ENCODE measurements at regions not wholly inside any gene's neighbourhood (a gene's known extent, or its start where the extent isn't known, plus 50 kb on each side); places are given as distances from the start of the nearest gene placed in this dataset.

DNA sequence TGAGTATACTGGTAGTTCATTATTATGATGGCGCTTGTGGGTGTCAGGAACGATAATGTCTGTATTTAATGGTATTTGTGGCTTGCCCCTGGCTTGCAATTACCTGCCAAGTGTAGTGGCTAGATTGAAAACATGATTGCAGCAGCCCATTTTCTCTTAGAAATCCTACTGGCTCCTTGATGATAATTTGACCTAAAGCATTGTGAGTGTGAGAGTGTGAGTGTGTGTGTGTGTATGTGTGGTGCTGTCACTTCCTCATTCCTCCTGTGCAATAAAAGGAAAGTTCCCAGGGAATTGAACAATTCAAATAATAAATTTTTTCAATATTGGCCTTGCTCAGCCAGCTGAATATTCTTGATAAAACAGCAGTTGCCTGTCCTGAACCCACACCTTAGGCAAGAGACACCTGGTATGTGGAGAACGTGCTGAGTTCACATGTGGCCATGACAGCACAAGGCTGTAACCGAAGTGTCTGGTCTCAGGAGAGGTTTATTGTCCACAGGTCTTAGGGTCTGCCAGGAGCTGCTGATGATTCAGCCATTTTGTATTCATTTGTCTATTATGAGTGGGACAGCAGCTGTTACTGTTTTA lies 193.3 kb downstream of the CD47 start:
- peak; percentile 52 for DNase-seq

DNA sequence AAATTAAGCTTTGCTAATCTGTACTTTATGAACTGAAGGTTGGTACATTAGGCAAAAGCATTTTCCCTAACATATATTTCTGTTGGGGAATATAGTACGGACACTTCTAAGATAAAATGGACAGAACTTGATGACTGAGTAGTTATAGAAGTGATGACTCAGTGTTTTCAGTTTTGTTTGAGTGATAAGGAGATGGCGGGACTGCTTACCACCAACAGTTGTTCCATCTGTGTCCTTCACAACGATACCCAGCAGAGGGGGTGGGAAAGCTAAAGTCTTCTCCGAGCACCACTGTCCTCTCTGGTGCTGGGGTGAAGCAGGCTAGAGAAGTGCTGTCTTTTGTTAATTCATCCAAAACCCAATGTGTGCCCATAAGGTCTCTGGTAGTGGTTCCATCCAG lies 195.8 kb downstream of the CD47 start:
- no peak for DNase-seq

DNA sequence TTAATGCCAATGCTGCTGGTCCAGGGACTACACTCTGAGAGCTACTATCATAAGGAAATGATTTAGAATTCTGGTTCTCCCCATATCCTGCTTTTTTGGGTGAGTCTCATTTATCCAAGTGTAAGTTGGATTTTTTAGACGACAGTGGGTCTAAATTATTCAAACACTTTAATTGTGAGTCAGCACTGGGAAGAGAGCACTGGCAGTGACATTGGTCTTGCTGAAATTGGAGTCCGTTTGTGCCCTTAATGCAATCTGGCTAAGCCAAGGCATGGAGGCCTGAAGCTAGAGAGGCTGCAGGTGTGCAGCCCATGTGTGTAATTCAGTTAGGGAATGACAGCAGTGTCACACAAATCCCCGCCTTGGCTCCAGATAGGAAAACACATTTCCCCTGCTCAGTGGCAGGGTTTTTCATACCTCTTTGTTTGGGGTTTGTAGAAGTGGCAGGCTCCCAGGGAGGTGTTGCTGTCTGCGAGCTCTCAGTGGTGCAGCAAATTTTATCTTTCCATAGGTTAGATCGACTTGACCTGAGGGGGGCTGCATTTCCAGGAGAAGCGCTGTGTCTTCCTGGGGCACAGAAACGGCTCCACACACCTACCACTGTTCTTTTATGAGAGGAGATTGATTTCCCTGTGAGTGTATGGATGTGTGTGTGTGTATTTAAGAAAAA lies 197.7 kb downstream of the CD47 start:
- peak; percentile 35 for DNase-seq

DNA sequence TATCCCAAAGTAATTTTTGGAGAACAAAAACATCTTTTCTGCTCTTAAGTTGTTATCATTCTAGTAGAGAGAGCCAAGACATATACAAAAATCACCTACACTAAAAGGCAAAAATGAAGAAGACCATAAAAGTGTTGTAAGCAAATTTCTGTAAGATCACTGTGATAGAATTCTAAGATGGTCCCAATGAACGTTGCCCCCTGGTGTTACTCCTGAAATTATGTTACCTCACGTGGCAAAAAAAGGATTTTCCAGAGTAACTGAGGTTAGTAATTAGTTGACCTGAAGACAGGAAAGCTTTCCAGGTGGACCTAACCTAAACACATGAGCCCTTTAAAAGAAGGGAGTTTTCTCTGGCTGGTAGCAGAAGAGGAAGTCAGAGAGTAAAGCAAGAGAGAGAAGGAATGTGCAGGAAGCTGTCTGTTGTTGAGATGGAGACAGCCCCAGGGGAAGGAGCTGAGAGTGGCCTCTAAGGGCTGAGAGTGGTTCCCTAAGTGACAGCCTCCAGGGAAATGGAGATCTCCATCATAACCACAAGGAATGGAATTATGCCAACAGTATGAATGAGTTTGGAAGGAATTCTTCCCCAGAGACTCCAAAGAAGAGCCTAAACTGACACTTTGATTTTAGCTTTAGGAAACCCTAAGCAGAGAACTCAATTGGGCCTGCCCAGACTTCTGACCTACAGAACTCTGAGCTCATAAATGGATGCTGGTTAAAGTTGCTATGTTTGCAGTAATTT lies 205.9 kb downstream of the CD47 start:
- DNase-seq = peak; percentile 90

DNA sequence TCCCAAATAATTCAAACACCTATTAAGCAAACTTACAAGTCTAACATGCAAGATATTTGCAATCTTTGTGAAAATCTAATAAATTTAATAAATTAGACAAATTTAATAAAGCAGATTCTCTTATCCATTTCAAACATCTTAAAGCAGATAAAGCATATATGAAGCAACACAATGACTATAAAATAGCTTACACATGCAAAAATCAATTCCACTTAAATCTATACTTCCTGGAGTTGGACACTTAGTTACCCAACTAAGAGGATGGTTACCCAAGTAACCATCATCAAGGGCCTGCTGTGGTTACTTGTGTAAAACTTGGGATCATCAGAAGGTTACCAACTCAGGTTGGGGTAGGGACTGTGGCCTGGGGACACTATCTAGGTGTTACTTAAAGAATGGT lies 206.8 kb downstream of the CD47 start:
- no peak for DNase-seq

DNA sequence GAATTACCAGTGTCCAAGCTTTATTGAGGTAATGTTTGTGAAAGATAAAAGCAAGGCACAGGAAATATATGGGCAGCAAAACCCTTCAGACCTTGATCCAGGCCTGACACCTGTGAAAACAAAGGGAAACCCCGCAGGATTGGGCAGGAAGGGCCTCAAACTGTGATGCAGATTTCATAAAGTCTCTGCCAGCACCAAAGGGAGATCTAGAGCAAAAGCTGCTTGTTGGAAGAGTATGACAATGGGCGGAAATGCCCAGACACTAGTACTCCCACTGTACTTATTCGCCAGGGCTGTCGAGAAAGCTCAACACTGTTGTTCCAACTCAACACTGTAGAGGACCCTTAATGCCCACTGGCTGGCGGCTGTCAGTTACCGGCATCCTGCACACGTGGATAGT lies 207.9 kb downstream of the CD47 start:
- DNase-seq = no peak

DNA sequence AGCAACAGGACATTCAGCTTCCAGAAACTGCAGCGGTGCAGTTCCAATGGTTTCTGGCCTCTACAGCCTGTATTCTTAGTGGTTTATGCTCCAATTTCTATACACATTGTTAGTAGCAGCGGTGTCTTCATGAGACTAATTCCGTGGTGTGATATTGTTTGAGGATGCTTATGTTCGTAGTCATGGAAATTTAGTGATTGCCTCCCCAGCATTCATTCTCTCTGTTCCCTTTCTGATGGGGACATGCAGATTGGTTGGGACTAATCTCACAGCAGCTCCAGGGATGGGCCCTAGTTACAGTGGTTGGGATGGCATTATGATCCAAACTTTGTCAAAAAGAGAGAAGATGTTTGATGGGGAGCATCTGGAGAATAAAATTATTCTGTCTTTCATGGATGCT lies 208.6 kb downstream of the CD47 start:
- DNase-seq = no peak

DNA sequence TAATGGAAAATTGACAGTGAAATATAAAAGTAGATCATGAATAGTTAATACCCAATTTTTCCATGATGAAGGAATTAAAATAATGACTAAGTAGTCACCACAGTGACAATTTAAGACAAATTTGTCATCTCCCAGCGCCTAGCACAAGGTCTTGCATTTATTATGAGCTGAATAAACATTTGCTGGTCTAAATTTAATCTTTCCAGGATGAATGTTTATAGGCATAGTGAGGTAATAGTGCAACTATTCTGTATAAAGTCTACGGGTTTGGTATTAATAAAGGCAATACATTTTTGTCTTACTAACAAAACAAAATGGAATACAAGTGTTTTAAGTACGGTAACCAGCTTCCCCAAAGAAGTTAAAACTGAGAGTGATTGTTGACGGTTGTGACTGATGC lies 209.3 kb downstream of the CD47 start:
- no peak for DNase-seq

DNA sequence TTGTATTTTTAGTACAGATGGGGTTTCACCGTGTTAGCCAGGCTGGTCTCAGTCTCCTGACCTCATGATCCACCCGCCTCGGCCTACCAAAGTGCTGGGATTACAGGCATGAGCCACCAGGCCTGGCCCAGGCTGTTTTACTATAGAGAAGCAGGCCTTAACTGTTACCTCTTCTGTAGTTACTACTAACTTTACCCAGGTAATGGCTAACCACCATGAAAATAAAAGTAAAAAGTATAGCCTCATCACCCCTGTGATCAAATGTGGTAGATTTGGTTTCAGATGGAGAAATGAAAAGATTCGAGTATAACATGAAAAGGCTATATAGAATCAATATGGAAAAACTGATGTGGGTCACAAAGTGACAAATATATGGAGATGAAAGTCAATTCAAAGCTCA lies 210.1 kb downstream of the CD47 start:
- DNase-seq = no peak

DNA sequence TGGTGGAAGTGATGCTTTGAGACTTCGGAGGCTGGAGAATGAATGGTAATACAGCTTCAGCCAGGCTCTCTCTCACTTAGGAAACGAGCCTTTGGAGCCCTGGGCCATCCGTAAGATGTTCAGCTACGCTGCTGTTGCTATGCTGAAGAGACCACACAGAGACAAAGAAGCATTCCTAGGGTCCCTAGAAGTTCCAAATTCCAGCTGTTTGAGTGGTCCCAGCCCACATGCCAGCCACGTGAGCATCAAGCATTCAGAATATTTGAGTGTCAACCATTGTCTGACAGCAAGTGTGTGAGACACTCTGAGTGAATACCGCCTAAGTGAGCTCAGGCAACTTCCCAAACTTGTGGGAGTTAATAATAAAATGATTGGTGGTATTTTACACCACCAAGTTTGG lies 212.9 kb downstream of the CD47 start:
- peak; percentile 20 for DNase-seq

DNA sequence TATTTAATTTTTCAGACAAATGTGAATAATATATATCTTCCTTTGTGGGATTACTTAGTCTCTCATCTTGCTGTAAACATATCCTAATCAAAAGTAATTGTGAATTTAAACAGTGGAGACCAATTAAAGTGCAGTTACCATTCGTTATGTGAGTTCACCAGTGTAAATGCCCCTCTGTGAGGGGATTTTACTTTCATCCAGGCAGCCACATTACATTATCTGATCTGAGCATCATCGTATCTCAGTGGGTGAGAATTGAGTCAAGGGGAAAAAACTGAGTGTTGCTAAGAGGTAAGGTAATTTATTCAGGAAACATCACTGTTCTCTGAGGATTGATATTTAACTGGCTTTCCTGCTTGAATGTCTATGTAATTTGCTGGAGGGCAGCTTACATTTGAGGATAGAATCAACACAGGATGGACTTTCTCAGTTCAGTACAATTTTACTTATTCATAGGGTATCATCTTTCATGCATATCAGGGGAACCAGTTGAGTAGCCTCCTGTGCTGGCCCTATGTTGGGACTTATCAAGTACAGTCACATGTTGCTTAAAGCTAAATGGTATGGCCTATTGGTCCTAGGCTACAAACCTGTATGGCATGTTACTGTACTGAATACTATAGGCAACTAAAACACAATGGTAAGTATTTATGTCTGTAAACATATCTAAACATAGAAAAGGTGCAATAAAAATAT lies 219.7 kb downstream of the CD47 start:
- DNase-seq = no peak

DNA sequence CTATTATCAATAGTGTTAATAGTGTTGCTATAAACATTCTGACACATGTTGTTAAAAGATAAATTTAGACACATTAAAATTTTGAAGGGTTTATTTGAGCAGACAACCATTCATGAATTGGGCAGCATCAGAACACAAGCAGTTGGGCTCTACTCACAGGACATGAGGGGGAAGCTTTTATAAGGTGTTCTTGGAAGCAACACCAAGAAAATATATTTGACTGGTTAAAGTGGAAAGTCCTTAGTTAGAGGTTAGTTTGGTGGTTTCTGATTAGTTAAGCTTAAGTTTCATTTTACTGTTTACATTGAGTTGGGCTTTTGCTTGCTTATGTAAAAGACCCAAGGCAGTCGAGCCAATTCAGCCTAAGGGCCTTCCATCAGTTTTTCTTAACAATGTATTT lies 220.7 kb downstream of the CD47 start:
- DNase-seq = no peak

DNA sequence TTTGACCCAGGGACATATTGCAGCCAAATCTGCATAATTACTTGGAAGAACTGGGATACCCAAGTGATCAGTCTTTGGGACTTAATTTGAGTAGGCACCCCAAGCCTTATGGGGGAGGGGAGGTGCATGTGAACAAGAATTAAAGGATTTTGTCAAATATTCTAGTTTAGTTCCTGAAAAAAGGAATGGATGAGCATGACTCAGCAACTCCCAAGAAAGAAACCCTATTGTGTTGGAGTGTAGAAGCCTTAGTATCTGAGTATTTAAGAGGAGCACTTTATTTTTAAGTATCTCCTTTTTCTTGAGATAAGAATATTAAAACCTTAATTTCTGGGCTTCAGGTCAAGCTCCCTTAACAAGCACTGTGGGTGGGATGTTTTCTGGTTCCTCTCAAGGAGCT lies 222.4 kb downstream of the CD47 start:
- no peak for DNase-seq

DNA sequence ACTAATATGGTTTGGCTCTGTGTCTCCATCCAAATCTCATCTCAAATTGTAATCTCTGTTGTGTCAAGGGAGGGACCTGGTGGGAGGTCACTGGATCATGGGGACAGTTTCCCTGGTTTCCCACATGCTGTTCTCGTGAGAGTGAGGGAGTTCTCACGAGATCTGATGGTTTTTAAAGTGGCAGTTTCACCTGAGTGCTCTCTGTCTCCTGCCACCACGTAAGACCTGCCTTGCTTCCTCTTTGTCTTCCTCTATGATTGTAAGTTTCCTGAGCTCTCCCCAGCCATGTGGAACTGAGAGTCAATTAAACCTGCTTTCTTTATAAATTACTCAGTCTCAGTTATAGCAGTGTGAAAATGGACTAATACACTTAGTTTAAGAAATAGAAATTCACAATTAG lies 228.9 kb downstream of the CD47 start:
- DNase-seq = no peak

DNA sequence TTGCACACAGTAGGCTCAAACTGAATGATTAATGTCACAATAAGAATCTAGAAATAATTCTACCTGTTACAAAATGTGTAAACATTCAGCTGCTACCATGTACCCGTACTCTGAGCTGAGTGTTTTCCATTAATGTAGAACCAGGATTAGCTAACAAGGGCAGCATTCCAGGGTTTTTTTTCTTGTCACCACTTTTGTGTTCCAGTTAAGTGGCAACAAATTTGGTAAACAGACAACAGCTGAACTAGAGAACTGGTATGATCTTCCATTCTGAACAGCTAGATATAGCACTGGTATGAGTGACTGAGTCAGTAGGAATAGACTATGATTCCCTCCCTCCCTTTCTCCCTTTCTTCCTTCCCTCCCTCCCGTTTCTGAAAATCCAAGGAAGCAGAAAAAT lies 229.4 kb downstream of the CD47 start:
- no peak for DNase-seq
